ENCODE measurements at regions not wholly inside any gene's neighbourhood (a gene's known extent, or its start where the extent isn't known, plus 50 kb on each side); places are given as distances from the start of the nearest gene placed in this dataset.
A peak's percentile ranks its signal among the peaks of the same experiment; 100 is the strongest.

GRCh38 chr2:11097854-11098387 is 57.3 kb upstream of the SLC66A3 start:
- no peak for DNase-seq
- H3K4me3 Mint-ChIP-seq, result no peak overlapping the region
- no peak overlapping the region for H3K27ac Mint-ChIP-seq
- no peaks in the 10 kb centered on the region for H3K36me3 Mint-ChIP-seq (ENCODE audit: low read depth)
- peaks cover 12% of the 10 kb centered on the region for H3K27me3 Mint-ChIP-seq
- peaks cover 2% of the 10 kb centered on the region for H3K4me1 Mint-ChIP-seq (ENCODE audit: low read depth)
- H3K9me3 Mint-ChIP-seq, result no peaks in the 10 kb centered on the region

GRCh38 chr2:11099122-11100065 is 55.9 kb upstream of the SLC66A3 start:
- Mint-ChIP-seq H3K4me3 (no peak overlapping the region), H3K27me3 (peaks cover 12% of the 10 kb centered on the region), H3K4me1 (ENCODE audit: low read depth) (peaks cover 15% of the 10 kb centered on the region), H3K36me3 (ENCODE audit: low read depth) (no peaks in the 10 kb centered on the region), H3K27ac (no peak overlapping the region), H3K9me3 (no peaks in the 10 kb centered on the region)
- no peak for DNase-seq

GRCh38 chr2:11100130-11100529 is 55.1 kb upstream of the SLC66A3 start:
- Mint-ChIP-seq H3K36me3 (ENCODE audit: low read depth) (no peaks in the 10 kb centered on the region), H3K27ac (no peak overlapping the region), H3K4me1 (ENCODE audit: low read depth) (peaks cover 20% of the 10 kb centered on the region), H3K27me3 (peaks cover 10% of the 10 kb centered on the region), H3K4me3 (no peak overlapping the region), H3K9me3 (no peaks in the 10 kb centered on the region)
- DNase-seq, result no peak

- Mint-ChIP-seq H3K4me3 (no peak overlapping the region), H3K27ac (no peak overlapping the region)
Observed at GRCh38 chr2:11100976-11101375, 54.3 kb upstream of the SLC66A3 start.

GRCh38 chr2:11101430-11101829 is 53.8 kb upstream of the SLC66A3 start:
- Mint-ChIP-seq H3K4me1 (ENCODE audit: low read depth) (peaks cover 27% of the 10 kb centered on the region), H3K9me3 (no peaks in the 10 kb centered on the region), H3K27ac (no peak overlapping the region), H3K4me3 (no peak overlapping the region), H3K27me3 (peaks cover 7% of the 10 kb centered on the region), H3K36me3 (ENCODE audit: low read depth) (no peaks in the 10 kb centered on the region)
- no peak for DNase-seq

More at GRCh38 chr2:11100976-11101375, 54.3 kb upstream of the SLC66A3 start:
- Mint-ChIP-seq H3K27me3 (peaks cover 7% of the 10 kb centered on the region), H3K4me1 (ENCODE audit: low read depth) (peaks cover 27% of the 10 kb centered on the region), H3K9me3 (no peaks in the 10 kb centered on the region), H3K36me3 (ENCODE audit: low read depth) (no peaks in the 10 kb centered on the region)
- DNase-seq, result no peak

GRCh38 chr2:11102466-11102865 is 52.8 kb upstream of the SLC66A3 start:
- H3K4me1 Mint-ChIP-seq (ENCODE audit: low read depth), result peaks cover 27% of the 10 kb centered on the region
- no peak overlapping the region for H3K4me3 Mint-ChIP-seq
- H3K9me3 Mint-ChIP-seq, result no peaks in the 10 kb centered on the region
- H3K27ac Mint-ChIP-seq, result no peak overlapping the region
- peaks cover 7% of the 10 kb centered on the region for H3K27me3 Mint-ChIP-seq
- no peaks in the 10 kb centered on the region for H3K36me3 Mint-ChIP-seq (ENCODE audit: low read depth)
- DNase-seq, result no peak

- H3K27ac Mint-ChIP-seq, result no peak overlapping the region
- no peaks in the 10 kb centered on the region for H3K9me3 Mint-ChIP-seq
- H3K27me3 Mint-ChIP-seq, result peaks cover 7% of the 10 kb centered on the region
- no peak overlapping the region for H3K4me3 Mint-ChIP-seq
- no peak for DNase-seq
- peaks cover 27% of the 10 kb centered on the region for H3K4me1 Mint-ChIP-seq (ENCODE audit: low read depth)
- no peaks in the 10 kb centered on the region for H3K36me3 Mint-ChIP-seq (ENCODE audit: low read depth)
Observed at GRCh38 chr2:11102956-11103860, 52.1 kb upstream of the SLC66A3 start.

GRCh38 chr2:11103984-11104793 is 51.1 kb upstream of the SLC66A3 start:
- Mint-ChIP-seq H3K9me3 (no peaks in the 10 kb centered on the region), H3K36me3 (ENCODE audit: low read depth) (no peaks in the 10 kb centered on the region), H3K27ac (no peak overlapping the region), H3K4me3 (no peak overlapping the region), H3K4me1 (ENCODE audit: low read depth) (peaks cover 27% of the 10 kb centered on the region), H3K27me3 (peaks cover 7% of the 10 kb centered on the region)
- peak; percentile 47 for DNase-seq

- H3K36me3 Mint-ChIP-seq (ENCODE audit: low read depth), result no peaks in the 10 kb centered on the region
- H3K4me3 Mint-ChIP-seq, result no peak overlapping the region
- no peaks in the 10 kb centered on the region for H3K9me3 Mint-ChIP-seq
- no peak overlapping the region for H3K27ac Mint-ChIP-seq
- peaks cover 7% of the 10 kb centered on the region for H3K27me3 Mint-ChIP-seq
- H3K4me1 Mint-ChIP-seq (ENCODE audit: low read depth), result peaks cover 27% of the 10 kb centered on the region
- no peak for DNase-seq
Observed at GRCh38 chr2:11104794-11105660, 50.2 kb upstream of the SLC66A3 start.
